HepG2 (cell line): ENCODE measurements at regions not wholly inside any gene's neighbourhood (a gene's known extent, or its start where the extent isn't known, plus 50 kb on each side); places are given as distances from the start of the nearest gene placed in this dataset.
A peak's percentile ranks its signal among the peaks of the same experiment; 100 is the strongest.

Source experiments
- ATAC-seq: fragments of 200-7000 bp; cut with Tn5 transposase; 3 replicates; pipeline ENCODE4 v1.9.1; 2020; ENCODE audit warnings: mild to moderate bottlenecking, moderate library complexity
- BruUV-seq: library from RNA; stranded (reverse); fragments of 400-500 nt; replicated peaks from 2 replicates; lab custom pipeline; 2021; lab: Mats Ljungman, UMichigan
- CTCF ChIA-PET: fragments of 300-600 bp; formaldehyde crosslinking; extraction: SDS; loops from one replicate; lab custom pipeline; 2021; ENCODE audit warnings: low total read pairs, inconsistent platforms, low intra/inter-chr PET ratio; lab: Yijun Ruan, JAX
- POLR2A ChIA-PET: fragments of 350-600 bp; sonication (Branson Sonifier 250); formaldehyde crosslinking; loops from one replicate; lab custom pipeline; 2020; ENCODE audit warnings: antibody characterized with exemption, inconsistent platforms; lab: Yijun Ruan, JAX
- DNase-seq: peaks from one replicate; pipeline ENCODE4 v3.0.0-alpha.2; 2015; ENCODE audit warnings: low spot score
- FAIRE-seq: peaks from 3 replicates; lab custom pipeline; 2011; peaks lifted over from hg19 to GRCh38; lab: Jason Lieb, UNC
- H2AFZ ChIP-seq: one replicate; pipeline ENCODE4 v1.6.1; 2011; ENCODE audit warnings: low read length, inconsistent platforms
- H3K27ac ChIP-seq: fragments of 300-600 bp; 3 replicates; pipeline ENCODE4 v1.8.0; 2011; ENCODE audit warnings: mixed run types, mild to moderate bottlenecking, mixed read lengths, low read length, inconsistent platforms; ENCODE audit not compliant: insufficient read depth; ENCODE audit errors: extremely low read length
- H3K27me3 ChIP-seq, 2 experiments: fragments of 200-600 bp in 1 of 2; 2 replicates in 1 of 2; 3 replicates in 1 of 2; pipeline versions ENCODE4 v1.6.0 to v1.8.0; 2011; ENCODE audit warnings: low read length in 2 of 2, mild to moderate bottlenecking in 2 of 2, moderate library complexity in 2 of 2, inconsistent platforms in 1 of 2; ENCODE audit not compliant: insufficient read depth in 2 of 2, control insufficient read depth in 1 of 2
- H3K36me3 ChIP-seq, 2 experiments: fragments of 200-600 bp in 1 of 2; replicated peaks in 1 of 2; 2 replicates in 1 of 2; 3 replicates in 1 of 2; pipeline versions ENCODE4 v1.5.1 to v1.8.0; 2011; ENCODE audit warnings: low read length in 2 of 2, inconsistent platforms in 1 of 2; ENCODE audit not compliant: insufficient read depth in 2 of 2, control insufficient read depth in 1 of 2
- H3K4me1 ChIP-seq: 2 replicates; pipeline ENCODE4 v1.5.1; 2012; ENCODE audit warnings: low read length, inconsistent platforms; ENCODE audit not compliant: insufficient read depth
- H3K4me2 ChIP-seq: 2 replicates; pipeline ENCODE4 v1.6.0; 2011; ENCODE audit warnings: low read depth, low read length, inconsistent platforms
- H3K4me3 ChIP-seq, 3 experiments: fragments of 200-600 bp in 1 of 3; sonication (generic), shearing (Covaris generic) in 1 of 3; replicated peaks in 1 of 3; 2 replicates each; pipeline ENCODE4 v1.5.1; 2011 to 2016; ENCODE audit warnings: low read length in 3 of 3, inconsistent platforms in 2 of 3, low read depth in 2 of 3, mild to moderate bottlenecking in 2 of 3, control low read depth in 1 of 3, mixed read lengths in 1 of 3; ENCODE audit not compliant: insufficient read depth in 1 of 3
- H3K79me2 ChIP-seq: one replicate; pipeline ENCODE4 v1.6.1; 2011; ENCODE audit warnings: low read length, inconsistent platforms; ENCODE audit not compliant: insufficient read depth
- H3K9ac ChIP-seq: 2 replicates; pipeline ENCODE4 v1.6.0; 2011; ENCODE audit warnings: mild to moderate bottlenecking, low read depth, low read length, inconsistent platforms; ENCODE audit not compliant: insufficient read depth
- H3K9me3 ChIP-seq: 2 replicates; pipeline ENCODE4 v1.5.1; 2012; ENCODE audit warnings: mild to moderate bottlenecking, low read length
- H4K20me1 ChIP-seq: 2 replicates; pipeline ENCODE4 v1.6.0; 2011; ENCODE audit warnings: inconsistent platforms, mild to moderate bottlenecking, low read length, moderate library complexity; ENCODE audit not compliant: insufficient read depth
- ATF3 ChIP-seq: sonication (generic); formaldehyde crosslinking; IDR thresholded peaks from 2 replicates; pipeline ENCODE4 v1.4.0; 2020; ENCODE audit warnings: missing genetic modification reagents
- EZH2 ChIP-seq: conservative IDR thresholded peaks from 2 replicates; pipeline ENCODE4 v1.6.1; 2012; ENCODE audit warnings: mild to moderate bottlenecking, low read depth, low read length, moderate library complexity
- KAT7 ChIP-seq: IDR thresholded peaks from 2 replicates; pipeline ENCODE4 v1.6.1; 2018; ENCODE audit warnings: borderline replicate concordance, missing compliant biosample characterization
- RCOR2 ChIP-seq: IDR thresholded peaks from 2 replicates; pipeline ENCODE4 v1.6.1; 2016; ENCODE audit warnings: missing biosample characterization, missing genetic modification reagents
- REPIN1 ChIP-seq: sonication (generic); formaldehyde crosslinking; IDR thresholded peaks from 2 replicates; pipeline ENCODE4 v1.8.0; 2022; ENCODE audit warnings: missing genetic modification reagents, low read depth, mild to moderate bottlenecking, borderline replicate concordance
- RXRA ChIP-seq: sonication (generic); formaldehyde crosslinking; IDR thresholded peaks from 2 replicates; pipeline ENCODE4 v1.5.1; 2020; ENCODE audit warnings: missing genetic modification reagents
- SATB2 ChIP-seq: sonication (generic); formaldehyde crosslinking; IDR thresholded peaks from 2 replicates; pipeline ENCODE4 v1.5.0; 2020; ENCODE audit warnings: missing genetic modification reagents
- TGIF2 ChIP-seq: IDR thresholded peaks from 2 replicates; pipeline ENCODE4 v1.6.1; 2016; ENCODE audit warnings: control low read depth, missing compliant biosample characterization
- ZBTB42 ChIP-seq: sonication (generic); formaldehyde crosslinking; IDR thresholded peaks from 2 replicates; pipeline ENCODE4 v1.5.0; 2020; ENCODE audit warnings: mild to moderate bottlenecking, missing genetic modification reagents
- ZFP1 ChIP-seq: IDR thresholded peaks from 2 replicates; pipeline ENCODE4 v1.6.1; 2016
- ZFP37 ChIP-seq: sonication (generic); formaldehyde crosslinking; IDR thresholded peaks from 2 replicates; pipeline ENCODE4 v1.4.0; 2020; ENCODE audit warnings: missing genetic modification reagents, borderline replicate concordance
- ZNF30 ChIP-seq: sonication (generic); formaldehyde crosslinking; IDR thresholded peaks from 2 replicates; pipeline ENCODE4 v1.5.0; 2020; ENCODE audit warnings: mild to moderate bottlenecking, missing genetic modification reagents
- ZNF576 ChIP-seq: sonication (generic); formaldehyde crosslinking; IDR thresholded peaks from 2 replicates; pipeline ENCODE4 v1.4.0; 2020; ENCODE audit warnings: mild to moderate bottlenecking, missing genetic modification reagents
- WGBS: methylation state at CpG from one replicate; pipeline ENCODE4 v1.1.6; 2017; ENCODE audit warnings: low lambda C conversion rate; 5-methylcytosine and 5-hydroxymethylcytosine counted together
- in situ Hi-C: cut with HindIII; loops from 2 replicates; pipeline ENCODE4 v1.10.0; 2017; ENCODE audit warnings: low pct_unique_long_range_greater_than_20kb; ENCODE audit not compliant: extremely low pct_ligation_motif_present
- intact Hi-C: fragments of 100-400 bp; cut with micrococcal nuclease; formaldehyde crosslinking; loops from one replicate; pipeline ENCODE4 v1.10.0; 2022; ENCODE audit not compliant: unreplicated experiment

DNA sequence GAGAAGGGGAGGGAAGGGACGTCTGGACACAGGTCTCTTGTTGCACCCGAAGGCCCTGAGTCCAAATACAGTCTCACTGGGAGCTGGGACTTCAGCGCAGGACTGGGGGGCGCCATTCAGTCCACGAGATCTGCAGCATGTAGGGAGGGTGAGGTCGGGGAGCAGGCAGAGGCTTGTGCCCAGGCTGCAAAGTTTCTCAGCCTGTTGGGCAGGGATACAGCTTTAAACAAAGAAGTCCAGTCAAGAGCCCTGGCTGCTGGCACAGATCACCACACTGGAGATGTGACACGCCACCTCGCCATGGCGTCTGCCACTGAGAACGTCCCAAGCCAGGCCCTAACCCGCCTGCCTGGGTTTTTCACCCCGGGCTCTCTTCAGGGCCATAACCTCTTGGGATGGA is 256.6 kb downstream of the DLL1 start:
- Histone ChIP-seq H3K4me1 (0 out of 2 replicates have a peak, but pooled peaks cover 7% of the 10 kb centered on the region), H3K27ac (no peak overlapping the region), H3K27me3 (peaks cover 7 to 60% of the 10 kb centered on the region in 2 experiments), H3K79me2 (no peaks in the 10 kb centered on the region), H3K4me2 (no peak overlapping the region), H3K4me3 (no peak overlapping the region), H3K9me3 (peaks cover 6% of the 10 kb centered on the region; the same call in 1 of the 2 replicates), H4K20me1 (no peaks in the 10 kb centered on the region), H3K9ac (no peak overlapping the region), H2AFZ (no peak overlapping the region), H3K36me3 (no peaks in the 10 kb centered on the region)
- ATAC-seq (no peak), FAIRE-seq (no peak), DNase-seq (no peak)
- ChIA-PET POLR2A (no interaction called here), CTCF (no interaction called here)
- TF ChIP-seq RCOR2 (CRISPR knock-in tag) (no peak), KAT7 (CRISPR knock-in tag) (no peak), RXRA (CRISPR knock-in tag) (no peak), SATB2 (no peak), ZBTB42 (CRISPR knock-in tag) (no peak), TGIF2 (CRISPR knock-in tag) (no peak), ZNF30 (CRISPR knock-in tag) (no peak), ZFP37 (CRISPR knock-in tag) (no peak), EZH2 (no peak), REPIN1 (no peak), ATF3 (no peak)
- intact Hi-C loops (no loop called here), in situ Hi-C loops (no loop called here)
- WGBS: 25% methylated on average over 10 of the region's 12 CpGs
- BruUV-seq: no TSS peak

- DNase-seq (no peak), FAIRE-seq (no peak), ATAC-seq (no peak)
- Histone ChIP-seq H2AFZ (no peak overlapping the region), H3K79me2 (no peaks in the 10 kb centered on the region), H3K36me3 (no peaks in the 10 kb centered on the region), H3K9ac (no peak overlapping the region), H3K9me3 (peaks cover 6% of the 10 kb centered on the region; the same call in 1 of the 2 replicates), H3K4me1 (0 out of 2 replicates have a peak, but pooled peaks cover 7% of the 10 kb centered on the region), H3K4me3 (no peak overlapping the region), H4K20me1 (no peaks in the 10 kb centered on the region), H3K27ac (no peak overlapping the region), H3K27me3 (peaks cover 9 to 58% of the 10 kb centered on the region in 2 experiments), H3K4me2 (no peak overlapping the region)
- WGBS: 8% methylated on average over 4 of the region's 4 CpGs
- POLR2A ChIA-PET: no interaction called here
- intact Hi-C loops (no loop called here), in situ Hi-C loops (no loop called here)
- CTCF ChIA-PET: no interaction called here
- BruUV-seq: no TSS peak
- TF ChIP-seq ZFP1 (CRISPR knock-in tag) (peak; percentile 71; the same call in 1 of the 2 replicates), ZNF576 (CRISPR knock-in tag) (no peak)
Observed at GRCh38 chr6:170033666-170034065, 257.2 kb downstream of the DLL1 start.
